HG02763 (cell line): ENCODE measurements at regions not wholly inside any gene's neighbourhood (a gene's known extent, or its start where the extent isn't known, plus 50 kb on each side); places are given as distances from the start of the nearest gene placed in this dataset.

Source experiments
- ATAC-seq: cut with Tn5 transposase; IDR thresholded peaks from one replicate; pipeline ENCODE4 v1.9.1; 2021; ENCODE audit warnings: mild to moderate bottlenecking, moderate library complexity; ENCODE audit not compliant: unreplicated experiment

DNA sequence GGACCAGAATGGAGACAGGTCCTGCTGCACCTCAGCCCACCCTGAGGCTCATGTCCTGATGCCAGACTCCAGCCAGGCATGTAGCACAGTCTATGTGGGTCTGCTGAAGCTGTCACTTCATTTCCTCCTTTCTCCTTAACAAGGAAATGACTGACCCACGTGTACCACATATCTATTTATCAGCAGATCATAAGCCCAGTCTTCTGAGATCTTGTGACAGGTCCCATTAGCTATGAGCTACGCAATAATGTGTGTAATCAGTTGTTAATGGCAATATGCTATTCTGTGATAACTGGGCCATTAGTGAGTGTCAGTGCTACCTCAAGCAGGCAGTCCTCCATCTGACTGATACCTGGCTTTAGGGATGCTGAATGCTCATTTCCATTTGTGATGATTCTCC is 615.3 kb downstream of the BCL11A start:
- ATAC-seq, result no peak

DNA sequence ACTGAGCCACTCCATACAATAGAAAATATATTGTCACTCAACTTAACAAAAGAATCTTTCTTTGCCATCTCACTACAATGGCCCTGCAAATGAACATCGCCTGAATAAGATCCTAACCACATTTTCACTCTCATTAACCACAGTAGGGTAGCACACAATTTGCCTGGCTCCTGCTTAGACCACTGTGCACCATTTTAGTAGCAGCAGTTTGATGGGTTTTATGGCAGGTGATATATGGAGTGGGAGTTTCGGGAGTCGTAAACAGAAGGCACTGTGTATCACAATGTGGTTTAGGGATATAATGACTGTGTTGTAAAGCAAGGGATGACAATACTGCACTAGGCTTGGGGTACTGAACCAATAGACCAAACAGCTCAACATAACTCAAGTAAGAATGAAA is 617.4 kb downstream of the BCL11A start:
- no peak for ATAC-seq

- no peak for ATAC-seq
These were observed 618.4 kb downstream of the BCL11A start for GRCh38 chr2:59935005-59935404.

GRCh38 chr2:59933948-59934347 is 619.5 kb downstream of the BCL11A start:
- no peak for ATAC-seq

DNA sequence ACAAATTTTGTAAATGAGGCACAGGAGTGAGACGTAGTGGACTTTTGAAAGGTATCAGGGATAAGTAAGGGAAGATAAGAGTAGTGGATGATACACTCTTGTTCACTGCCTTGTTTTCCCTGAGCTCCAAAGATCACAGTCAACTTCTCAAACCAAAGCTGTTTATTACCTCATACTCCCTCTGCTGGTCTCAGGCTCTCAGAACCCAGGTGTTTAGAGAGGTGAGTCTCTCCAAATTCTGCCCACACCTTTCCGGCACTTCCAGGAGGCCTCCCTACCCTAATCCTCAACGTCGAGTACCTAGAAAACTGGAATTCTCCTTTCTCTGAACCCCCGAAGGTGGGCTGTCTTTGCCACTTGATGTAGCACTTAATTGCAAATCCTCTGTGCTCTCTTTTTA is 621.1 kb downstream of the BCL11A start:
- no peak for ATAC-seq

DNA sequence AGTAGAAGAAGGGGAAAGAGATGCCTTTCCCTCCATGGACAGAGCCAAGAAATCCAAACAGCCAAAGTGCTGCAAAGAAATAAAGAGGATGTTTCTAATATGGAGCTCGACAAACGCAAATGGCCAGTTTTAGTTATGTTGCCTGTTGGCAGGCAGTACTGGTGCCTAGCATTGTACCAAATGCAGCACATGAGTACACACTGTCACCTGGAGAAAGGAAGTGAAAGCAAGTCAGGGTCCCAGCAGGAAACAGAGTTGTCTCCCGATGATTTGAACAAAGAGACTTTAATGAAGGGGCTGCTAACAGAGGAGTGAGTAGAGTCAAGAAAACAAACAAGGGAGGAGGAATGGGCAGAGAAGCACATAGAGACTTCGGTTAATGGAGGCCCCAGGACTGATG is 623.0 kb downstream of the BCL11A start:
- no peak for ATAC-seq

- no peak for ATAC-seq
These were observed 626.7 kb downstream of the BCL11A start for GRCh38 chr2:59926731-59927130.

GRCh38 chr2:59925321-59925720 is 628.1 kb downstream of the BCL11A start:
- ATAC-seq, result no peak

DNA sequence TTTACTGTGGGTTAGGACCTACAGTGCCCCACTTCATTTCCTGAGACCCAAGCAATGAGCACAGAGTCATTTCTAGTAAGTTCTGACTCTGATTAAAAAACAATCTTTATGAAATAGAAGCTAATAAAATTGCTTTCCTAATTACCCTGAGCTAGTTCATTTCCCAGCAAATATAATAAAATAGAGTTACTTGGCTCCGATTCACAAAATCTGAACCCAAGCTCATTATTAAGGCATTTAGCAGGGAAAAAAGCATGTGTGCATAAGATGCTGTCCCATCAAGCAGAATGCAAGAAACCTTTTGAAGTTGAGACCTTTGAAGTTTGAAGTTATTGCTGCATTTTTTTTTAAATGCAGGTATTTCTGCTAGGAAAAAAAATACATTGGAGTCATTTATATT is 629.1 kb downstream of the BCL11A start:
- no peak for ATAC-seq

- ATAC-seq, result no peak
These were observed 631.0 kb downstream of the BCL11A start for GRCh38 chr2:59922450-59922849.

DNA sequence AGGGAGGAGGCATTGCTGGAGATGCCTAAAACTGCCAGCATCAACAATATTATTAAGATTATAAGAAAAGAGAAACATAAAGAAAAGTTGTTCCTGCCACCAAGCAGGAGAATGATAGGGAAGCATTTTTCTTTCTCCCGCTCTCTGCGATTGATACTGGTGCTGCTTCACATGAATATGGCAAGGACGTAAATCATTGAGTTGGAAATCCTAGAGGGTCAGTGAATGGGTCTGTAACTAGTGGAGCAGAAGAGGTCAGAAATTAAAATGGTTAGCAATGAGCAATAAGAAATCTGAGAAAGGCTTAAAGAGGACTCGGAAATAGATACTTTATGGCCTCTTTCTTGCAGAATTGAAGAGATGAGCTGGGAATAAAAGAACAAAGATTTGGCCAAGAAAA is 631.7 kb downstream of the BCL11A start:
- ATAC-seq, result no peak

GRCh38 chr2:59920961-59921360 is 632.5 kb downstream of the BCL11A start:
- no peak for ATAC-seq

DNA sequence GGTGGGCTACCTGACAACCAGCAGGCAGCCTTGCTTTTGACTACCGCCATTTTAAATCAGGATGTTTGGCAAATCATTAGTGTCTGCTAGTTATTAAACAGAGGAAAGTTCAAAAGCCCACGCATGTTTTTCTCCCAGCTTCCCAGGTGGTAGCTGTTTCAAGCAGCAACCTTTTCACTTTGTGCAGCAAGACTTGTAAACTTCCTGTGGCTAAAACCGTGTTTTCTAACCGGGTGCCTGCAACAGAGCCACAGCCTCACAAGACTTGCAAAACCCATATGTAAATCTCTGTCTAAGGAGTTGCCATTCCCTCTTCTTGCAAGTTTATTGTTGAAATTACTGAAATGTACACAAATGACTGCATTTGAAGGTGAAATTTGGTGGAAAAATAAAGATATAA is 633.1 kb downstream of the BCL11A start:
- no peak for ATAC-seq

GRCh38 chr2:59919579-59919978 is 633.9 kb downstream of the BCL11A start:
- ATAC-seq, result no peak

DNA sequence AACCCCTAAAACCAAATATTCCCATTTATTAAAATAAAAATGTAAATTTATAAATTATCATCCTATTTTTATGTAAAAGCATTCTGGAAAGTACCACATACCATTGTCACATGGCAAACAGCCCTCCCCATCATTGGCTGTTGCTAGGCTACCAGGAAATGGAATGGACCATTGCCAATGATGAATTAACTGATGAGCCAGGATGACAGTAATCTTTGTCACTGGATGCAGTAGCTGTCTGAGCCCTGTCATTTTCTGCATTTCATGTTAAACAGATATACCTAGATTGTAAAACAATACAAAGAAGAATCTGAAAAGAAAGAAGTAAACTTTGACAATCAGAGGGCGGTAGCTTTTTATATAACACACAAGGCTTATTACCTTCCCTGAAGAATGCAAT is 641.4 kb downstream of the BCL11A start:
- no peak for ATAC-seq

DNA sequence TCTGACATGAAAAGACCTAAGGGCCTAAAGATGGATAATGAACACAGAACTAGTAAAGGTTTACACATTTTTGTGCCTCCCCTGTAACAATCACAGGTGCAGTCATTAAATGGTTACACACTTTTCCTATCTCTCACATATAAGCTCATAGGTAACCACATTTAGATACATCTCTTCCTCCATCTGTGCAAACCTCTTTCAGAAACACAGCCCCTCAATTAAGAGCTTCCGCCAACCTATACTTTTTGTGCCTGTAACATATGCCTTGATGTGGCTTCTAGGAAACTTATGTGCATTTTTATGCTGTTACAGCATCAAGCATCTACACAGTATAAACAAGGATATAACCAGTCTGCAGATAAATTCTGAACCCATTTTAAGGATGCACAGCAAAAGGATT is 643.3 kb downstream of the BCL11A start:
- ATAC-seq, result no peak

- ATAC-seq, result no peak
These were observed 644.3 kb downstream of the BCL11A start for GRCh38 chr2:59909147-59909546.

GRCh38 chr2:59905731-59906130 is 647.7 kb downstream of the BCL11A start:
- ATAC-seq, result no peak

DNA sequence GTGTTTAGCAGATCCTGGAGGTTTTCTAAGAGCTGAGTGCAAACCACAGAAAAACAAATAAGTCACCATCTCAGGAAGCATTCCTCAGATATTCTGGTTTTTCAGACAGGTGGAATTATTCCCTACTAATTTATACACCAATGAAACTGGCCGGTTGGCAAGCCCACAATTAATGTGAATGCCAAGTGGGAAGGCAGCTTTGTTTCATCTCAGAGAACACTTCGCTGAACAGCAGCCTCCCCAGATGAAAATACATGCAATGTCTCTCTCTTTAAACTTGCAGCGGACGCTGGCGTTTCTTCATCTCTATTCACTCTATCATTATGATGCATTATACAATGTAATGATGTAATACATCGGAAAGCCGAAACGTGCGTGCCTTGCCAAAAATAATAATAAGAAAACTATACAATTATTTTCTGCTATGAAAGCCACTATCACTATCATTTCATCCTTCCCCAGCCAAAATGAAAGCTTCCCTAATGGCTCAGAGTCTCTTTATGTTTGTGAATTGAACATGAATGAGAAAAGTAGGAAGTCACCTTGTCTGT is 649.4 kb downstream of the BCL11A start:
- no peak for ATAC-seq

- ATAC-seq, result no peak
These were observed 652.6 kb downstream of the BCL11A start for GRCh38 chr2:59900728-59901452.

DNA sequence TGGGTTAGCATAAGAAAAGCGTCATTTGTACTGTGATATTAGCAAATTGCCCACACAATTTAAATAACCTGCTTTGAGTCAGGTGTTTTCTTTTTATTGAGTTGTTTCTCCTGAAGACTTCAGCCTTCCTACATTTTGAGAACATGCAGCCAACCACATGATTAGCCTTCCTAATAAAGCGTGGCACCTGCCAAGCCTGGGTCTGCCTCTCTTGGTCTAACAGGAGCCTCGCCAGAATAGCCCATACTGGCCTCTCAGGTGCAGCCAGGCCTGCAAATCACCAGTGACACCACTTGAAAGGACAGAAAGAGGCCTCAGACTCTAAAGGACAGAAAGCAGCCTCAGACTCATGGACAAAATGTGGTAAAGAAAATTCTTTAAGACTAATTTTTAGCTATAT is 653.8 kb downstream of the BCL11A start:
- ATAC-seq, result no peak

DNA sequence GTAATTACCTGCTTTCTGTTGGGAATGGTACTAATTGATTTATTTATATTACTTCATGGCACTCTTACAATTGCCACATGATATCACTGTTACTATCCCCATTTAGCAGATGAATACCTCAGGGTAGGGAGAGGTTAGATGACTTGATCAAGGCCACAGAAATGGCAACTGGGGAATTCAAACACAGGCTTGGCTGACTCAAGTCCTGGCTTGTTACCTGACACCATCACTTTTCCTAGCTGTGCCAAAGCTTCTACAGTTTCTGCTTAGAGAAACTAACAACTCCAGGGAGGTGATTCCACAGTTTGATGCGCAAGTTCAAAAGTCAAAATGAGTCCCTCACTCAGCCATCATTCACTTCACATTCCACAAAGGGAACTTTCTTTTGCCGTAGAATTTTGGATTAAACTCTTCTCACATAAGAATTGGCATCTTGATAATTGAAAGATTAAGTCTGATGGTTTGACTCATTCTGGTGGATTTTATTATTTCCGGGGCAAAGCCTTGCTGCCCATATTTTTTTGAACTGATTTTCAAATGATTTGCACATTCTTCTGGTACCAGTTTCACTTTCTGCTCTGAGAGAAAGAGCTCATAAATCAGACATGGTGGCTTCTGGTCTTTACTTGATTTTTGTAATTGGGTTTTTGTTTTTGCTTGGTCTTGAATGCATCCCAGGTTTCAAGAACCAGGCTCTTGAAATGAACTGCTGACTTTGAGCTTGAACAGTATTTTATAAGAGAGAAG is 656.8 kb downstream of the BCL11A start:
- ATAC-seq, result no peak
